IMR-90 (cell line): ENCODE measurements at regions not wholly inside any gene's neighbourhood (a gene's known extent, or its start where the extent isn't known, plus 50 kb on each side); places are given as distances from the start of the nearest gene placed in this dataset.

Experiments
- ATAC-seq: fragments of 200-7000 bp; cut with Tn5 transposase; 2 replicates; pipeline ENCODE4 v1.9.1; 2020; ENCODE audit warnings: low read depth, mild to moderate bottlenecking, moderate library complexity
- BruUV-seq: library from RNA; stranded (reverse); fragments of 400-500 nt; replicated peaks from 2 replicates; lab custom pipeline; 2021; lab: Mats Ljungman, UMichigan
- CTCF ChIA-PET: fragments of 300-600 bp; formaldehyde crosslinking; extraction: SDS; loops from one replicate; lab custom pipeline; 2021; ENCODE audit warnings: antibody characterized with exemption; lab: Yijun Ruan, JAX
- POLR2A ChIA-PET: fragments of 300-600 bp; sonication (Branson Sonifier 250); formaldehyde crosslinking; loops from one replicate; lab custom pipeline; 2022; ENCODE audit warnings: antibody characterized with exemption; ENCODE audit not compliant: unreplicated experiment; lab: Charles Lee
- DNase-seq: peaks from one replicate; pipeline ENCODE4 v3.0.0; 2013
- H2AFZ ChIP-seq: replicated peaks from 2 replicates; pipeline ENCODE3; 2013; ENCODE audit warnings: low read length, mild to moderate bottlenecking; ENCODE audit not compliant: poor library complexity
- H2AK5ac ChIP-seq: 2 replicates; pipeline ENCODE4 v1.6.1; 2013; ENCODE audit warnings: low read depth, low read length, inconsistent platforms
- H2AK9ac ChIP-seq: replicated peaks from 2 replicates; pipeline ENCODE3; 2013; ENCODE audit warnings: mild to moderate bottlenecking, low read depth, low read length, moderate library complexity; ENCODE audit not compliant: poor library complexity
- H2BK120ac ChIP-seq: 2 replicates; pipeline ENCODE4 v1.6.1; 2013; ENCODE audit warnings: low read depth, low read length, inconsistent platforms
- H2BK15ac ChIP-seq: 3 replicates; pipeline ENCODE4 v1.6.1; 2013; ENCODE audit warnings: low read depth, low read length, inconsistent platforms
- H2BK20ac ChIP-seq: 2 replicates; pipeline ENCODE4 v1.6.1; 2013; ENCODE audit warnings: low read depth, mild to moderate bottlenecking, inconsistent platforms, low read length, moderate library complexity
- H2BK5ac ChIP-seq: 2 replicates; pipeline ENCODE4 v1.6.1; 2013; ENCODE audit warnings: mild to moderate bottlenecking, low read depth, low read length, inconsistent platforms; ENCODE audit not compliant: poor library complexity, severe bottlenecking
- H3K14ac ChIP-seq: replicated peaks from 2 replicates; pipeline ENCODE4 v1.6.1; 2013; ENCODE audit warnings: low read depth, low read length, inconsistent platforms
- H3K18ac ChIP-seq: 2 replicates; pipeline ENCODE4 v1.6.1; 2013; ENCODE audit warnings: low read depth, low read length, control low read depth
- H3K23ac ChIP-seq: 2 replicates; pipeline ENCODE4 v1.6.1; 2013; ENCODE audit warnings: low read depth, low read length, inconsistent platforms
- H3K27ac ChIP-seq: 2 replicates; pipeline ENCODE4 v1.5.1; 2013; ENCODE audit warnings: mild to moderate bottlenecking, control low read depth, low read length; ENCODE audit not compliant: insufficient read depth
- H3K27me3 ChIP-seq: 2 replicates; pipeline ENCODE4 v1.6.1; 2013; ENCODE audit warnings: low read length; ENCODE audit not compliant: control insufficient read depth, insufficient read depth
- H3K36me3 ChIP-seq: 2 replicates; pipeline ENCODE4 v1.6.1; 2013; ENCODE audit warnings: low read length, mixed read lengths; ENCODE audit not compliant: control insufficient read depth, insufficient read depth
- H3K4ac ChIP-seq: 2 replicates; pipeline ENCODE4 v1.6.1; 2013; ENCODE audit warnings: low read depth, low read length, inconsistent platforms
- H3K4me1 ChIP-seq: 2 replicates; pipeline ENCODE4 v1.6.1; 2013; ENCODE audit warnings: low read length, mixed read lengths; ENCODE audit not compliant: control insufficient read depth, insufficient read depth
- H3K4me2 ChIP-seq: 2 replicates; pipeline ENCODE4 v1.6.1; 2013; ENCODE audit warnings: low read depth, mild to moderate bottlenecking, control low read depth, low read length, moderate library complexity
- H3K4me3 ChIP-seq: 2 replicates; pipeline ENCODE4 v1.5.1; 2013; ENCODE audit warnings: low read depth, mild to moderate bottlenecking, control low read depth, low read length, moderate library complexity; ENCODE audit not compliant: insufficient read depth
- H3K56ac ChIP-seq: 2 replicates; pipeline ENCODE4 v1.6.1; 2013; ENCODE audit warnings: low read length, inconsistent platforms; ENCODE audit not compliant: insufficient read depth; ENCODE audit errors: extremely low read depth
- H3K79me1 ChIP-seq, 2 experiments: 2 replicates each; pipeline ENCODE4 v1.6.1; 2013; ENCODE audit warnings: low read length in 2 of 2, inconsistent platforms in 1 of 2, low read depth in 1 of 2
- H3K9ac ChIP-seq: 2 replicates; pipeline ENCODE4 v1.6.1; 2013; ENCODE audit warnings: low read depth, low read length, control low read depth
- H3K9me1 ChIP-seq: 2 replicates; pipeline ENCODE4 v1.6.1; 2013; ENCODE audit warnings: low read length, inconsistent platforms; ENCODE audit not compliant: insufficient read depth
- H3K9me3 ChIP-seq: 2 replicates; pipeline ENCODE4 v1.6.1; 2013; ENCODE audit warnings: low read length; ENCODE audit not compliant: control insufficient read depth, insufficient read depth
- H4K20me1 ChIP-seq: 2 replicates; pipeline ENCODE4 v1.6.1; 2013; ENCODE audit warnings: low read length, inconsistent platforms; ENCODE audit not compliant: insufficient read depth
- H4K5ac ChIP-seq: 2 replicates; pipeline ENCODE4 v1.6.1; 2013; ENCODE audit warnings: mild to moderate bottlenecking, low read depth, low read length, control low read depth
- H4K8ac ChIP-seq, 2 experiments: 2 replicates each; pipeline ENCODE4 v1.6.1; 2013; ENCODE audit warnings: low read depth in 2 of 2, low read length in 2 of 2, control low read depth in 1 of 2, inconsistent platforms in 1 of 2
- H4K91ac ChIP-seq: 2 replicates; pipeline ENCODE4 v1.6.1; 2013; ENCODE audit warnings: low read depth, low read length, inconsistent platforms; ENCODE audit not compliant: insufficient read depth
- BHLHE40 ChIP-seq: fragments of 150-350 bp; IDR thresholded peaks from 2 replicates; pipeline ENCODE4 v1.6.1; 2016; ENCODE audit warnings: mild to moderate bottlenecking, low read depth, low read length
- CHD1 ChIP-seq: IDR thresholded peaks from 2 replicates; pipeline ENCODE4 v1.6.1; 2012; ENCODE audit warnings: low read depth, low read length, improper control_type of control experiment
- MAFK ChIP-seq: IDR thresholded peaks from 2 replicates; pipeline ENCODE4 v1.6.1; 2012; ENCODE audit warnings: low read depth, low read length, improper control_type of control experiment
- MXI1 ChIP-seq: IDR thresholded peaks from 2 replicates; pipeline ENCODE4 v1.6.1; 2012; ENCODE audit warnings: low read depth, mild to moderate bottlenecking, low read length, moderate library complexity, borderline replicate concordance
- NFE2L2 ChIP-seq: fragments of 150-350 bp; IDR thresholded peaks from 2 replicates; pipeline ENCODE4 v1.6.1; 2016; ENCODE audit warnings: low read depth, mild to moderate bottlenecking, low read length
- POLR2A ChIP-seq: IDR thresholded peaks from 2 replicates; pipeline ENCODE4 v1.6.1; 2012; ENCODE audit warnings: mild to moderate bottlenecking, low read depth, low read length
- RAD21 ChIP-seq: IDR thresholded peaks from 2 replicates; pipeline ENCODE4 v1.6.1; 2012; ENCODE audit warnings: low read length, improper control_type of control experiment
- RFX5 ChIP-seq: IDR thresholded peaks from 2 replicates; pipeline ENCODE4 v1.8.0; 2012; ENCODE audit warnings: low read depth, mild to moderate bottlenecking, low read length, moderate library complexity
- WGBS, 2 experiments: methylation state at CpG; one replicate each; pipeline versions ENCODE4 v1.1.5 to v1.1.7; 2013; ENCODE audit warnings: missing lambda C conversion rate in 2 of 2; ENCODE audit not compliant: insufficient read length in 1 of 2; ENCODE audit errors: extremely low coverage in 2 of 2; 5-methylcytosine and 5-hydroxymethylcytosine counted together
- dilution Hi-C: fragments of 300-500 bp; cut with HindIII; formaldehyde crosslinking; loops from one replicate; pipeline ENCODE4 v1.14.3; 2018; ENCODE audit warnings: low sequenced_read_pairs; ENCODE audit not compliant: unreplicated experiment
- in situ Hi-C: fragments of 300-500 bp; cut with MboI; formaldehyde crosslinking; loops from 3 replicates; pipeline ENCODE4 v1.14.3; 2019; ENCODE audit warnings: low sequenced_read_pairs, inconsistent platforms, mixed read lengths
- intact Hi-C: fragments of 100-400 bp; cut with micrococcal nuclease; formaldehyde crosslinking; loops from 2 replicates; pipeline ENCODE4 v1.10.0; 2022
- TF ChIP-seq, protein P1 (sequence below): fragments of 150-350 bp; IDR thresholded peaks from 2 replicates; pipeline ENCODE4 v1.6.1; 2016; ENCODE audit warnings: low read depth, mild to moderate bottlenecking, low read length, moderate library complexity, borderline replicate concordance

DNA sequence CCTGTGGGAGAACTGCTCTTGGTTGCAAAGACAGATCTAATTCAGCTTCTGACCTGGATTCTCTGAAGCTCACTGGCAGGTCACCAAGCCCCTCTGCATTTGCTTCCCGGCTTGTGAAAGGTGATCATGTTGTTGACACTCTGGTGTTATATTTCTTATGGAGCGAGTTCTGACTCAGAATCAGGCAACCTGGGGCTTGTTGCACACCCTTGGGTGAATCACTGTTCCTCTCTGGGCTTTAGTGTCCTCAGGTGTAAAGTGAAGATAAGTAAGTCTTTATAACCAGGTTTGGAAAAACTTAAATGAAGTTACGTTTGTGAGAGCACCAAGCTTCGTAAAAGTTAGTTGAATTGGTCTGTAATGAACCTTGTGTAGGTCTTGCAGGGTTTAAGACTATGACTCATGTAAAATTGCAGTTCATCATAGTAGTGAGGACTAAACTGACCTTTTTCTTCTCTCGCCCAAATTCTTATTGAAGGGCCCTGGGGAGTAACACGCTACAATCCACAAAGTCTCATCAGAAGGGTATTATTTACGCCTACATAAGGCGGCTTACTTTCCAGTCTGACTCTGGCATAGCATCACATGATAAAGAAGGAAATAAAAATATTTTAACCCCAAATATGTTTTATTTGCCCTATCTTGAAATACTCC, 218.6 kb downstream of the TMEM38B start:
- Histone ChIP-seq H2BK15ac (no peak overlapping the region), H3K56ac (no peak overlapping the region), H2AK9ac (no peak overlapping the region), H4K8ac (no peak overlapping the region), H3K4me1 (no peaks in the 10 kb centered on the region), H3K14ac (no peak overlapping the region), H3K27ac (no peak overlapping the region), H3K79me1 (no peaks in the 10 kb centered on the region), H3K4me2 (no peak overlapping the region), H4K5ac (no peak overlapping the region), H3K9me3 (no peaks in the 10 kb centered on the region; the same call in 1 of the 2 replicates), H3K27me3 (no peaks in the 10 kb centered on the region), H3K23ac (no peak overlapping the region), H3K9me1 (no peaks in the 10 kb centered on the region), H3K4ac (no peak overlapping the region), H2AFZ (no peak overlapping the region), H4K91ac (no peak overlapping the region), H4K20me1 (no peaks in the 10 kb centered on the region), H2BK5ac (no peak overlapping the region), H2BK120ac (no peak overlapping the region), H3K36me3 (no peaks in the 10 kb centered on the region), H2BK20ac (no peak overlapping the region), H2AK5ac (no peak overlapping the region), H3K18ac (no peak overlapping the region), H3K9ac (no peak overlapping the region), H3K4me3 (no peak overlapping the region)
- intact Hi-C loops (no loop called here), dilution Hi-C loops (no loop called here), in situ Hi-C loops (no loop called here)
- BruUV-seq = no TSS peak
- TF ChIP-seq CHD1 = no peak
- no peak for TF ChIP-seq RFX5
- TF ChIP-seq MAFK = no peak
- no peak for TF ChIP-seq NFE2L2
- TF ChIP-seq RAD21 = no peak
- TF ChIP-seq POLR2A = no peak
- no peak for TF ChIP-seq MXI1
- TF ChIP-seq BHLHE40 = no peak
- TF ChIP-seq, protein P1, sequence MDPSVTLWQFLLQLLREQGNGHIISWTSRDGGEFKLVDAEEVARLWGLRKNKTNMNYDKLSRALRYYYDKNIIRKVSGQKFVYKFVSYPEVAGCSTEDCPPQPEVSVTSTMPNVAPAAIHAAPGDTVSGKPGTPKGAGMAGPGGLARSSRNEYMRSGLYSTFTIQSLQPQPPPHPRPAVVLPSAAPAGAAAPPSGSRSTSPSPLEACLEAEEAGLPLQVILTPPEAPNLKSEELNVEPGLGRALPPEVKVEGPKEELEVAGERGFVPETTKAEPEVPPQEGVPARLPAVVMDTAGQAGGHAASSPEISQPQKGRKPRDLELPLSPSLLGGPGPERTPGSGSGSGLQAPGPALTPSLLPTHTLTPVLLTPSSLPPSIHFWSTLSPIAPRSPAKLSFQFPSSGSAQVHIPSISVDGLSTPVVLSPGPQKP = no peak
- DNase-seq = no peak
- WGBS, 2 experiments = no CpG with 5 or more reads among the region's 8 CpGs
- CTCF ChIA-PET = interaction anchor here (2.2 kb wide), 1 partner anchor 31 kb away, joined by 6 read pairs; no protein-coding TSS in a partner anchor
- no peak for ATAC-seq
- POLR2A ChIA-PET = no interaction called here
